ENCODE measurements at regions not wholly inside any gene's neighbourhood (a gene's known extent, or its start where the extent isn't known, plus 50 kb on each side); places are given as distances from the start of the nearest gene placed in this dataset.

DNA sequence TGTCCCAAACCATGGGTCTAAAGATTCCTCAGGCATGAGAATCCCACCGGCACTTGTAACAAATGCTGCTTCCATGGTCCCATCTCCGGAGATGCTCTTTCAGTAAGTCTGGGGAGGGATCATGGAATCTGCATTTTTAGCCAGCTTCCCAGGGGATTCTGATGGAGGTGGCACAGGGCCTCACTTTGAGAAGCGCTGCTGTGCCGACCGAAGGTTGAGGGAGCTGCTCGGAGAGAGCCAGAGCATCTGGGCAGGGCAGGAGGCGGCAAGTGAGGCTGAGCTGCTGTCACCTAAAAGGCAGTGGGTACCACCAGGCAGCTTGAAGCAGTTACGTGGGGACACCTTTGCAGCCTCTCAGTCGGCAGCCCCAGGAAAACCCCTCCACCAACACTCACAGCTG is 100.2 kb upstream of the CDYL start:
- Histone ChIP-seq H3K4me2 (ENCODE audit: insufficient read depth, low read length) (no peak overlapping the region), H4K20me1 (ENCODE audit: insufficient read depth, low read length) (no peaks in the 10 kb centered on the region), H3K27ac (ENCODE audit: low read depth, low read length) (no peak overlapping the region), H3K27me3 (ENCODE audit: insufficient read depth, low read length) (peaks cover 14% of the 10 kb centered on the region), H3K4me3 (ENCODE audit: insufficient read depth, low read length) (no peak overlapping the region), H3K79me2 (ENCODE audit: insufficient read depth, low read length) (no peaks in the 10 kb centered on the region), H3K4me1 (ENCODE audit: insufficient read depth, low read length) (no peaks in the 10 kb centered on the region), H3K36me3 (ENCODE audit: insufficient read depth, low read length) (no peaks in the 10 kb centered on the region), H2AFZ (ENCODE audit: low read length) (no peak overlapping the region), H3K9me3 (ENCODE audit: low read depth, low read length) (no peaks in the 10 kb centered on the region)
- DNase-seq (ENCODE audit: insufficient read length, low spot score, missing footprints) = no peak
- TF ChIP-seq, protein P1, sequence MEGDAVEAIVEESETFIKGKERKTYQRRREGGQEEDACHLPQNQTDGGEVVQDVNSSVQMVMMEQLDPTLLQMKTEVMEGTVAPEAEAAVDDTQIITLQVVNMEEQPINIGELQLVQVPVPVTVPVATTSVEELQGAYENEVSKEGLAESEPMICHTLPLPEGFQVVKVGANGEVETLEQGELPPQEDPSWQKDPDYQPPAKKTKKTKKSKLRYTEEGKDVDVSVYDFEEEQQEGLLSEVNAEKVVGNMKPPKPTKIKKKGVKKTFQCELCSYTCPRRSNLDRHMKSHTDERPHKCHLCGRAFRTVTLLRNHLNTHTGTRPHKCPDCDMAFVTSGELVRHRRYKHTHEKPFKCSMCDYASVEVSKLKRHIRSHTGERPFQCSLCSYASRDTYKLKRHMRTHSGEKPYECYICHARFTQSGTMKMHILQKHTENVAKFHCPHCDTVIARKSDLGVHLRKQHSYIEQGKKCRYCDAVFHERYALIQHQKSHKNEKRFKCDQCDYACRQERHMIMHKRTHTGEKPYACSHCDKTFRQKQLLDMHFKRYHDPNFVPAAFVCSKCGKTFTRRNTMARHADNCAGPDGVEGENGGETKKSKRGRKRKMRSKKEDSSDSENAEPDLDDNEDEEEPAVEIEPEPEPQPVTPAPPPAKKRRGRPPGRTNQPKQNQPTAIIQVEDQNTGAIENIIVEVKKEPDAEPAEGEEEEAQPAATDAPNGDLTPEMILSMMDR (IDR thresholded peaks at IDR 0.05; ENCODE audit: extremely low read depth, low read depth, low read length) = no peak

DNA sequence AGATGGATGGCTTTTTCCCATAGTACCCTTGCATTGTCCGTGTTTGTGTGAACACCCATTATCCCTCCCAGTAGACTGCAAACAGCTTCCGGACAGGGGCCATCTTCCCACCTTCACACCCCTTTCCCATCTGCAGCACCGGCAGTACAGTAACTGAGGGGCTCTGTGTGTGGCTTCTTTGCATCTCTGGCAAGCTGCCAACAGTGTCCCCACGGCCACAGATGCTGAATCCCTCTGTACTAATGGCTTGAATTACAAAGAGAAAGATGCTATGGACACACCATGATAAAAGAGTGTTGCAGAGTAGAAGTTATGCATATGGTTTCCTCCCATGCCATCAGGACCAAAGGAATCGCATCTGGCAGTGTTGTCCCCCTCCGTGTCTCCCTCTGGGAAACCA is 101.1 kb upstream of the CDYL start:
- H3K9me3 ChIP-seq (ENCODE audit: low read depth, low read length) = no peaks in the 10 kb centered on the region
- H2AFZ ChIP-seq (ENCODE audit: low read length) = no peak overlapping the region
- H3K4me3 ChIP-seq (ENCODE audit: insufficient read depth, low read length) = no peak overlapping the region
- H3K27ac ChIP-seq (ENCODE audit: low read depth, low read length) = no peak overlapping the region
- DNase-seq (ENCODE audit: insufficient read length, low spot score, missing footprints) = no peak
- no peaks in the 10 kb centered on the region for H3K36me3 ChIP-seq (ENCODE audit: insufficient read depth, low read length)
- peaks cover 14% of the 10 kb centered on the region for H3K27me3 ChIP-seq (ENCODE audit: insufficient read depth, low read length)
- TF ChIP-seq, protein P1 (IDR thresholded peaks at IDR 0.05; ENCODE audit: extremely low read depth, low read depth, low read length) = no peak
- no peaks in the 10 kb centered on the region for H3K79me2 ChIP-seq (ENCODE audit: insufficient read depth, low read length)
- no peak overlapping the region for H3K4me2 ChIP-seq (ENCODE audit: insufficient read depth, low read length)
- H3K4me1 ChIP-seq (ENCODE audit: insufficient read depth, low read length) = no peaks in the 10 kb centered on the region
- H4K20me1 ChIP-seq (ENCODE audit: insufficient read depth, low read length) = no peaks in the 10 kb centered on the region

- no peak overlapping the region for H3K27ac ChIP-seq (ENCODE audit: low read depth, low read length)
- H3K27me3 ChIP-seq (ENCODE audit: insufficient read depth, low read length) = peaks cover 14% of the 10 kb centered on the region
- no peaks in the 10 kb centered on the region for H4K20me1 ChIP-seq (ENCODE audit: insufficient read depth, low read length)
- H2AFZ ChIP-seq (ENCODE audit: low read length) = no peak overlapping the region
- H3K4me2 ChIP-seq (ENCODE audit: insufficient read depth, low read length) = no peak overlapping the region
- H3K9me3 ChIP-seq (ENCODE audit: low read depth, low read length) = no peaks in the 10 kb centered on the region
- H3K36me3 ChIP-seq (ENCODE audit: insufficient read depth, low read length) = no peaks in the 10 kb centered on the region
- H3K79me2 ChIP-seq (ENCODE audit: insufficient read depth, low read length) = no peaks in the 10 kb centered on the region
- no peak for DNase-seq (ENCODE audit: insufficient read length, low spot score, missing footprints)
- TF ChIP-seq, protein P1 (IDR thresholded peaks at IDR 0.05; ENCODE audit: extremely low read depth, low read depth, low read length) = no peak
- H3K4me3 ChIP-seq (ENCODE audit: insufficient read depth, low read length) = no peak overlapping the region
- peaks cover under 1% of the 10 kb centered on the region for H3K4me1 ChIP-seq (ENCODE audit: insufficient read depth, low read length)
Observed at GRCh38 chr6:4673861-4674260, 102.3 kb upstream of the CDYL start.

GRCh38 chr6:4672772-4673171 is 103.4 kb upstream of the CDYL start:
- Histone ChIP-seq H3K9me3 (ENCODE audit: low read depth, low read length) (no peaks in the 10 kb centered on the region), H2AFZ (ENCODE audit: low read length) (no peak overlapping the region), H3K36me3 (ENCODE audit: insufficient read depth, low read length) (no peaks in the 10 kb centered on the region), H3K4me2 (ENCODE audit: insufficient read depth, low read length) (no peak overlapping the region), H3K4me3 (ENCODE audit: insufficient read depth, low read length) (no peak overlapping the region), H3K79me2 (ENCODE audit: insufficient read depth, low read length) (no peaks in the 10 kb centered on the region), H4K20me1 (ENCODE audit: insufficient read depth, low read length) (no peaks in the 10 kb centered on the region), H3K27me3 (ENCODE audit: insufficient read depth, low read length) (peaks cover 14% of the 10 kb centered on the region), H3K27ac (ENCODE audit: low read depth, low read length) (no peak overlapping the region), H3K4me1 (ENCODE audit: insufficient read depth, low read length) (peaks cover 9% of the 10 kb centered on the region)
- TF ChIP-seq, protein P1 (IDR thresholded peaks at IDR 0.05; ENCODE audit: extremely low read depth, low read depth, low read length) = no peak
- peak; percentile 78 for DNase-seq (ENCODE audit: insufficient read length, low spot score, missing footprints)
